ENCODE measurements at regions not wholly inside any gene's neighbourhood (a gene's known extent, or its start where the extent isn't known, plus 50 kb on each side); places are given as distances from the start of the nearest gene placed in this dataset.

GRCh38 chr6:22794844-22795243 lies 225.5 kb downstream of the HDGFL1 start:
- Mint-ChIP-seq H3K36me3 (no peaks in the 10 kb centered on the region), H3K4me3 (no peak overlapping the region), H3K27me3 (no peaks in the 10 kb centered on the region), H3K4me1 (no peaks in the 10 kb centered on the region), H3K9me3 (peaks cover 16% of the 10 kb centered on the region), H3K27ac (no peak overlapping the region)
- no peak for DNase-seq

- Mint-ChIP-seq H3K36me3 (no peaks in the 10 kb centered on the region), H3K27me3 (no peaks in the 10 kb centered on the region), H3K4me1 (no peaks in the 10 kb centered on the region), H3K9me3 (peaks cover 2% of the 10 kb centered on the region), H3K27ac (no peak overlapping the region), H3K4me3 (no peak overlapping the region)
- DNase-seq = no peak
These were observed 231.1 kb downstream of the HDGFL1 start for GRCh38 chr6:22800451-22800850.

- H3K9me3 Mint-ChIP-seq = no peaks in the 10 kb centered on the region
- no peaks in the 10 kb centered on the region for H3K4me1 Mint-ChIP-seq
- no peaks in the 10 kb centered on the region for H3K36me3 Mint-ChIP-seq
- no peak for DNase-seq
- no peak overlapping the region for H3K27ac Mint-ChIP-seq
- H3K4me3 Mint-ChIP-seq = no peak overlapping the region
- no peaks in the 10 kb centered on the region for H3K27me3 Mint-ChIP-seq
These were observed 232.5 kb downstream of the HDGFL1 start for GRCh38 chr6:22801831-22802230.

GRCh38 chr6:22804620-22805261 lies 235.4 kb downstream of the HDGFL1 start:
- DNase-seq = no peak
- Mint-ChIP-seq H3K4me1 (no peaks in the 10 kb centered on the region), H3K4me3 (no peak overlapping the region), H3K36me3 (no peaks in the 10 kb centered on the region), H3K27me3 (no peaks in the 10 kb centered on the region), H3K27ac (no peak overlapping the region), H3K9me3 (no peaks in the 10 kb centered on the region)

- no peak overlapping the region for H3K27ac Mint-ChIP-seq
- no peak overlapping the region for H3K4me3 Mint-ChIP-seq
- H3K36me3 Mint-ChIP-seq = no peaks in the 10 kb centered on the region
- no peak for DNase-seq
- no peaks in the 10 kb centered on the region for H3K4me1 Mint-ChIP-seq
- no peaks in the 10 kb centered on the region for H3K27me3 Mint-ChIP-seq
- no peaks in the 10 kb centered on the region for H3K9me3 Mint-ChIP-seq
These were observed 237.9 kb downstream of the HDGFL1 start for GRCh38 chr6:22807261-22807660.

GRCh38 chr6:22807818-22808217 lies 238.5 kb downstream of the HDGFL1 start:
- Mint-ChIP-seq H3K4me3 (no peak overlapping the region), H3K27ac (no peak overlapping the region), H3K9me3 (no peaks in the 10 kb centered on the region), H3K4me1 (no peaks in the 10 kb centered on the region), H3K27me3 (no peaks in the 10 kb centered on the region), H3K36me3 (no peaks in the 10 kb centered on the region)
- DNase-seq = no peak

GRCh38 chr6:22808466-22808865 lies 239.1 kb downstream of the HDGFL1 start:
- H3K9me3 Mint-ChIP-seq = no peaks in the 10 kb centered on the region

GRCh38 chr6:22809370-22809769 lies 240.0 kb downstream of the HDGFL1 start:
- Mint-ChIP-seq H3K9me3 (no peaks in the 10 kb centered on the region), H3K27ac (no peak overlapping the region), H3K36me3 (no peaks in the 10 kb centered on the region), H3K4me1 (no peaks in the 10 kb centered on the region), H3K27me3 (no peaks in the 10 kb centered on the region), H3K4me3 (no peak overlapping the region)
- no peak for DNase-seq

More at GRCh38 chr6:22808466-22808865, 239.1 kb downstream of the HDGFL1 start:
- H3K27me3 Mint-ChIP-seq = no peaks in the 10 kb centered on the region
- H3K4me1 Mint-ChIP-seq = no peaks in the 10 kb centered on the region
- H3K36me3 Mint-ChIP-seq = no peaks in the 10 kb centered on the region
- no peak overlapping the region for H3K27ac Mint-ChIP-seq
- no peak overlapping the region for H3K4me3 Mint-ChIP-seq
- no peak for DNase-seq

- no peaks in the 10 kb centered on the region for H3K4me1 Mint-ChIP-seq
- no peak overlapping the region for H3K27ac Mint-ChIP-seq
- H3K4me3 Mint-ChIP-seq = no peak overlapping the region
- no peaks in the 10 kb centered on the region for H3K27me3 Mint-ChIP-seq
- no peaks in the 10 kb centered on the region for H3K36me3 Mint-ChIP-seq
- peaks cover 1% of the 10 kb centered on the region for H3K9me3 Mint-ChIP-seq
- DNase-seq = no peak
These were observed 249.8 kb downstream of the HDGFL1 start for GRCh38 chr6:22819209-22819608.

- DNase-seq = no peak
- H3K27ac Mint-ChIP-seq = no peak overlapping the region
- no peaks in the 10 kb centered on the region for H3K36me3 Mint-ChIP-seq
- peaks cover 1% of the 10 kb centered on the region for H3K9me3 Mint-ChIP-seq
- no peak overlapping the region for H3K4me3 Mint-ChIP-seq
- H3K4me1 Mint-ChIP-seq = no peaks in the 10 kb centered on the region
- H3K27me3 Mint-ChIP-seq = no peaks in the 10 kb centered on the region
These were observed 252.4 kb downstream of the HDGFL1 start for GRCh38 chr6:22821664-22822320.

GRCh38 chr6:22825210-22825609 lies 255.8 kb downstream of the HDGFL1 start:
- Mint-ChIP-seq H3K27ac (no peak overlapping the region), H3K27me3 (peaks cover 4% of the 10 kb centered on the region), H3K9me3 (no peaks in the 10 kb centered on the region), H3K4me3 (no peak overlapping the region), H3K4me1 (no peaks in the 10 kb centered on the region), H3K36me3 (no peaks in the 10 kb centered on the region)
- no peak for DNase-seq

GRCh38 chr6:22826961-22827360 lies 257.6 kb downstream of the HDGFL1 start:
- no peak for DNase-seq
- no peaks in the 10 kb centered on the region for H3K36me3 Mint-ChIP-seq
- no peak overlapping the region for H3K27ac Mint-ChIP-seq
- H3K27me3 Mint-ChIP-seq = peaks cover 4% of the 10 kb centered on the region
- H3K4me3 Mint-ChIP-seq = no peak overlapping the region
- H3K9me3 Mint-ChIP-seq = no peaks in the 10 kb centered on the region
- no peaks in the 10 kb centered on the region for H3K4me1 Mint-ChIP-seq

GRCh38 chr6:22827760-22828159 lies 258.4 kb downstream of the HDGFL1 start:
- Mint-ChIP-seq H3K36me3 (no peaks in the 10 kb centered on the region), H3K4me1 (no peaks in the 10 kb centered on the region), H3K4me3 (no peak overlapping the region), H3K27ac (no peak overlapping the region), H3K27me3 (peaks cover 4% of the 10 kb centered on the region), H3K9me3 (no peaks in the 10 kb centered on the region)
- DNase-seq = no peak

- H3K27me3 Mint-ChIP-seq = peaks cover 4% of the 10 kb centered on the region
- no peak overlapping the region for H3K27ac Mint-ChIP-seq
- no peaks in the 10 kb centered on the region for H3K36me3 Mint-ChIP-seq
- H3K4me3 Mint-ChIP-seq = no peak overlapping the region
- H3K9me3 Mint-ChIP-seq = no peaks in the 10 kb centered on the region
- no peak for DNase-seq
- H3K4me1 Mint-ChIP-seq = no peaks in the 10 kb centered on the region
These were observed 259.1 kb downstream of the HDGFL1 start for GRCh38 chr6:22828179-22829062.

GRCh38 chr6:22829070-22829469 lies 259.7 kb downstream of the HDGFL1 start:
- H3K27ac Mint-ChIP-seq = no peak overlapping the region
- H3K36me3 Mint-ChIP-seq = no peaks in the 10 kb centered on the region
- H3K9me3 Mint-ChIP-seq = no peaks in the 10 kb centered on the region
- H3K4me1 Mint-ChIP-seq = no peaks in the 10 kb centered on the region
- no peak for DNase-seq
- H3K27me3 Mint-ChIP-seq = peaks cover 4% of the 10 kb centered on the region
- H3K4me3 Mint-ChIP-seq = no peak overlapping the region

All from activated naive CD8-positive, alpha-beta T cell treated with anti-CD3 and anti-CD28 coated beads for 36 hours (primary cell).